ENCODE measurements at regions not wholly inside any gene's neighbourhood (a gene's known extent, or its start where the extent isn't known, plus 50 kb on each side); places are given as distances from the start of the nearest gene placed in this dataset.

DNA sequence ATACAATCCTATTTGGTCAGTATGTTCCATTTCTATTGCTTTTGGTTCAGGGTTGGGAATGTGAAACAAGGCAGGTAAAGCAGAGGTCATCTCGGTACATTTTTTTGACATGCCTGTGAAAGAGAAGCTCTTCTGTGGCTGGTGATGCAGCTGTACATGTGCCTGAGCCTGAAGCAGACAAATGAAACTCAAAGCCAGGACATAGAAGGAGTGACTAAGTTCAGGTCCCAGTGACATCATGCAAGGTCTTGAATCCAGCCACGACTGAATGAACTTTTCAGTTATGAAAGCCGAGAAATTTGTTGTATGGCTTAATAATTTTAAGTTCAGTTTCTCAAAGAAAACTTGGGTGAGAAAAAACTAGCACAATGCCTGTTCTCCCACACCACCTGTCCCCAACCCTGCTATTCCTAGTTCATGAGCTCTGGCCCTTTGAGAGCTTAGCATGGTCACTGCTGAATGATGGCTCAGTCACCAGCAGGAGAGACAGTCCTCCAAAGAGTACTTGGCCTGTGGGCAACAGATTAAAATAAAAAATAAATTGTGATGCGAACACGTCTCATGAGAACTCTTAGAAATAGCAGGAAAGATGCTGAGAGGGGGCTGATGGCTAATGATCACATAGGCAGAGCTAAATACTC is 600.2 kb upstream of the GRM7 start:
- H3K36me3 Mint-ChIP-seq (ENCODE audit: low read depth) = no peaks in the 10 kb centered on the region
- ATAC-seq = no peak
- DNase-seq = no peak
- H3K27me3 Mint-ChIP-seq (ENCODE audit: low read depth) = no peaks in the 10 kb centered on the region
- ChIA-PET CTCF (no interaction called here), POLR2A (no interaction called here)
- H3K4me3 Mint-ChIP-seq = no peak overlapping the region
- no peak overlapping the region for H3K27ac Mint-ChIP-seq
- no peaks in the 10 kb centered on the region for H3K4me1 Mint-ChIP-seq (ENCODE audit: low read depth)
- H3K9me3 Mint-ChIP-seq (ENCODE audit: insufficient read depth) = peaks cover 5% of the 10 kb centered on the region

DNA sequence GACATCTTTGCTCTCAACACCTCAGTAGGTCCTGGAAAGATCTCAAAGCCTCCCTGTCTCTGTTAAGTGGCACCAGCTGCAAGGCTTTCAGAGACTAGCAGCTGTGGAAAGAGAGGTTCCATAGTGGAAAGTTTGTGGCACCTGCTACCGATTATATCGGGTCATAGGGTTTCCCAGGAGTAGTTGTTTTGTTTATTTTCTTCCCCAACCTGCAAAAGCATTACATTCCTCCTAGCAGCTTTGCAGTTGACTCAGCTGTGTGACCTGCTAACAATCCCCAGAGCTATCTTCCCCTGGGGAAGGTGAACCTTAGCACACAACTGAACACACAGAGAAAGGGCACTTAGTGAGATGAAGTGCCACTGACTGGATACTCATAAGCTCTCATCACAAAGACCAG is 598.9 kb upstream of the GRM7 start:
- no peaks in the 10 kb centered on the region for H3K27me3 Mint-ChIP-seq (ENCODE audit: low read depth)
- peaks cover 8% of the 10 kb centered on the region for H3K9me3 Mint-ChIP-seq (ENCODE audit: insufficient read depth)
- H3K4me1 Mint-ChIP-seq (ENCODE audit: low read depth) = no peaks in the 10 kb centered on the region
- no peak overlapping the region for H3K4me3 Mint-ChIP-seq
- DNase-seq = no peak
- no peaks in the 10 kb centered on the region for H3K36me3 Mint-ChIP-seq (ENCODE audit: low read depth)
- no peak overlapping the region for H3K27ac Mint-ChIP-seq
- POLR2A ChIA-PET = no interaction called here
- ATAC-seq = no peak
- CTCF ChIA-PET = no interaction called here

DNA sequence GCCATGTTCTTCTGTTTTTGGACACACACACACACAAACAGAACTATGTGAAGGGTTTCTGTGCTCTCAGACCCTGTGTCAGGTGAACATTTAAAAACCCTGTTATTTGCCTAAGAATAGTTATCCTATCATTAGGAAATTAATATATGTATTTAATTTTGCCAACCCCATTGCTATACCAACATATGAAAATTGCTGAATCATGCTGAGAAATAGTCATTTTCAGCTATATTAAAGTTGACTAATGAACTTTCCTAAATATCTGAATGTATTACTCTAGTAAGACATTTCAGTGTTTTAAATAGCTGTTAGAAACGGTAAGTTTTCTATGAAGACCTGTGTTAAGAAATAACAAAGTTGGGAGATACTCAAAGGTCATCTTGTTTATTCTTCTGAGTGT is 596.9 kb upstream of the GRM7 start:
- POLR2A ChIA-PET = no interaction called here
- CTCF ChIA-PET = no interaction called here
- H3K4me1 Mint-ChIP-seq (ENCODE audit: low read depth) = no peaks in the 10 kb centered on the region
- H3K27me3 Mint-ChIP-seq (ENCODE audit: low read depth) = no peaks in the 10 kb centered on the region
- no peak for DNase-seq
- H3K9me3 Mint-ChIP-seq (ENCODE audit: insufficient read depth) = peaks cover 8% of the 10 kb centered on the region
- ATAC-seq = no peak
- no peak overlapping the region for H3K4me3 Mint-ChIP-seq
- no peaks in the 10 kb centered on the region for H3K36me3 Mint-ChIP-seq (ENCODE audit: low read depth)
- no peak overlapping the region for H3K27ac Mint-ChIP-seq

DNA sequence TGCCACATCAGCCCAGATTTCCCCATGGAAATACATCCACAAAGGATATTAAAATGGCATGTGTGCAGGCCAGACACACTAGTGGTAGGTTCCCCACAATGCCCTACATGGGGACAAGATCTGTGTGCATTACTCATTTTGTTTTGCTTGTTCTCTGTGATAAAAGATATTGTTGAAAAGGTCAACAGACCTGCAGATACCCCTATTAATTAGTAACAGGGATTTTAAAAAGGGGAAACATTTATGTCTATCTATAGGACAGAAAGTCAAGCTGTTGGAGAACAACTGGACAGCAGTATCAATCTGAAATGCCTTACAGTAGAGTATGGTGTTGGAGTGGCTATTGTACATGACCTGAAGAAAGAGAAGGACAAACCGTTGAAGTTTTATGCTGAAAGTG is 596.0 kb upstream of the GRM7 start:
- Mint-ChIP-seq H3K4me1 (ENCODE audit: low read depth) (no peaks in the 10 kb centered on the region), H3K27ac (no peak overlapping the region), H3K4me3 (no peak overlapping the region), H3K36me3 (ENCODE audit: low read depth) (no peaks in the 10 kb centered on the region), H3K9me3 (ENCODE audit: insufficient read depth) (peaks cover 11% of the 10 kb centered on the region), H3K27me3 (ENCODE audit: low read depth) (no peaks in the 10 kb centered on the region)
- ChIA-PET CTCF (no interaction called here), POLR2A (no interaction called here)
- DNase-seq (no peak), ATAC-seq (no peak)

DNA sequence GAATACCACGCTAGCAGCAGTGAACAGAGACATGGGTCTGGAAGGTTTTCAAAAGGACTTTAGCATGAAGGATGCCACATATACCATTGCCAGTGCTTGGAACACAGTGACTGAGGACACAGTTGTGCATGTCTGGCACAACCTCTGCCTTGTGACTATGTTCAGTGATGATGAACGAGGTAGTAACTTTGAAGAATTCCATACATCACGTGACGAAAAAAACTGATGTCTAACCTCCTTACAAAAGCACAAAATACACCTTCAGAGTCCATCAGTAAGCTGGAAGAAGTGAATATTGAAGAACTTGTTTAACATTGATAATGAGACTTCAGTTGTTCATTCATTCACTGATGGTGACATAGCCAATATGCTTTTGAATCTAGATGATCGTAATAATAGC is 594.8 kb upstream of the GRM7 start:
- DNase-seq = no peak
- CTCF ChIA-PET = no interaction called here
- no peak for ATAC-seq
- Mint-ChIP-seq H3K36me3 (ENCODE audit: low read depth) (no peaks in the 10 kb centered on the region), H3K4me1 (ENCODE audit: low read depth) (no peaks in the 10 kb centered on the region), H3K4me3 (no peak overlapping the region), H3K27ac (no peak overlapping the region), H3K9me3 (ENCODE audit: insufficient read depth) (peaks cover 16% of the 10 kb centered on the region), H3K27me3 (ENCODE audit: low read depth) (no peaks in the 10 kb centered on the region)
- POLR2A ChIA-PET = no interaction called here

DNA sequence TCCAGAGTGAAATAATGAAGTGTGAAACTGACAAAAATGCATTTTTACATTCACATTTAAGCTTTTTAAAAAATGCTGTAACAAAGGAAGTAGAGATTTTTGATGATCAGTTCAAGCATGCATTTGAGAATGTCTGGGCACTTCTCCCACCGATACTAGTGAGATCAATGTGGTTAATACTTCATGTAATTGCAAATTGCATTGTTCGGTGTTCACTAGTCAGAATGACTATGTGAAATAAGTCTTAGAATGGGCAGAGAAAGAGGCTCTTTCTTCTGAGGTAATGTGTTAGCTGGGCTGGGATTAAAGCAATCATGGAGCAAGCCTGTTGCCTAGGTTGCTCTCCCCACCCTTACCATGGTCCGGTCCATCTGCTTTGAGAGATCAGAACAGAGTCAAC is 587.0 kb upstream of the GRM7 start:
- ChIA-PET POLR2A (no interaction called here), CTCF (no interaction called here)
- no peak overlapping the region for H3K4me3 Mint-ChIP-seq
- H3K9me3 Mint-ChIP-seq (ENCODE audit: insufficient read depth) = peaks cover 8% of the 10 kb centered on the region
- H3K27ac Mint-ChIP-seq = no peak overlapping the region
- no peaks in the 10 kb centered on the region for H3K36me3 Mint-ChIP-seq (ENCODE audit: low read depth)
- no peak for DNase-seq
- no peak for ATAC-seq
- no peaks in the 10 kb centered on the region for H3K27me3 Mint-ChIP-seq (ENCODE audit: low read depth)
- no peaks in the 10 kb centered on the region for H3K4me1 Mint-ChIP-seq (ENCODE audit: low read depth)

DNA sequence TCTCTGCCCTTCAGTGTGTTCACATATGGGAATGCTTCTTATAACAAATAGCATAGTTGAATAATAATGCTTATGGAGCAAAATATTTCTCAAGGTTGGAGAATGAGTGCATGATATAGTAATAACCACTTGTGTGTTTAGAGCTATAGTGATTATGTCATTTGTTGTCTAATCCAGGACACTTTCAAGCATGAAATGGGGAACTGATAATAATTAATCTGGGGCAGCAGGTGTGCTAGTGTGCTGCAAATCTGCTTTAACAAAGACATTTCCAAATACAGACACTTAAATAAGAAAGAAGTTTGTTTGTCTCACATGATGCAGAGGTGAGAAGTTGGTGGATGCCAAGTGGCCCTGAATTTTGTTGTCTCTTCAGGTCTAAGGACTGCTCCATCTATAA is 579.3 kb upstream of the GRM7 start:
- peaks cover 28% of the 10 kb centered on the region for H3K9me3 Mint-ChIP-seq (ENCODE audit: insufficient read depth)

DNA sequence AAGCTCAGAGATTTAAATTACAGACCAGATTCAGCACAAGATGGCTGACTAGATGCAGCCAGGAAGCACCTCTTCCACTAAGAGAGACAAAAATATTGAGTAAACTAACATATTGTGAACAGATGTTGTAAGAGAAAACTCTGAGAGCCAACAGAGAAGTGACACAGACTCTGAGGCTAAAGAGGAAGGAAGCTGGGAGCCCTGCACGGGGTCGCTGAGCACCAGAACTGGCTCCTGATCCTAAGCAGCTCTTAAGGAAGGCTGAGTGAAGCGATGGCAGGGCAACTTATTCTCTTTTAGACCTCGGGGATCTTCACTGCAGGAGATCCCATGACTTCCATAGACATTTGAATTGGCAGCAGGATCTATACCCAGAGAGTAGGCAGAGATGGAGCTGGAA is 578.0 kb upstream of the GRM7 start:
- ATAC-seq = no peak
- H3K9me3 Mint-ChIP-seq (ENCODE audit: insufficient read depth) = peaks cover 28% of the 10 kb centered on the region
- no peak for DNase-seq
- H3K4me1 Mint-ChIP-seq (ENCODE audit: low read depth) = no peaks in the 10 kb centered on the region
- no peak overlapping the region for H3K27ac Mint-ChIP-seq
- no peaks in the 10 kb centered on the region for H3K36me3 Mint-ChIP-seq (ENCODE audit: low read depth)
- no peaks in the 10 kb centered on the region for H3K27me3 Mint-ChIP-seq (ENCODE audit: low read depth)
- ChIA-PET CTCF (no interaction called here), POLR2A (no interaction called here)
- H3K4me3 Mint-ChIP-seq = no peak overlapping the region

More for the DNA sequence above, 579.3 kb upstream of the GRM7 start:
- Mint-ChIP-seq H3K4me1 (ENCODE audit: low read depth) (no peaks in the 10 kb centered on the region), H3K4me3 (no peak overlapping the region), H3K36me3 (ENCODE audit: low read depth) (no peaks in the 10 kb centered on the region), H3K27ac (no peak overlapping the region), H3K27me3 (ENCODE audit: low read depth) (no peaks in the 10 kb centered on the region)
- no peak for DNase-seq
- ChIA-PET CTCF (no interaction called here), POLR2A (no interaction called here)
- ATAC-seq = no peak

DNA sequence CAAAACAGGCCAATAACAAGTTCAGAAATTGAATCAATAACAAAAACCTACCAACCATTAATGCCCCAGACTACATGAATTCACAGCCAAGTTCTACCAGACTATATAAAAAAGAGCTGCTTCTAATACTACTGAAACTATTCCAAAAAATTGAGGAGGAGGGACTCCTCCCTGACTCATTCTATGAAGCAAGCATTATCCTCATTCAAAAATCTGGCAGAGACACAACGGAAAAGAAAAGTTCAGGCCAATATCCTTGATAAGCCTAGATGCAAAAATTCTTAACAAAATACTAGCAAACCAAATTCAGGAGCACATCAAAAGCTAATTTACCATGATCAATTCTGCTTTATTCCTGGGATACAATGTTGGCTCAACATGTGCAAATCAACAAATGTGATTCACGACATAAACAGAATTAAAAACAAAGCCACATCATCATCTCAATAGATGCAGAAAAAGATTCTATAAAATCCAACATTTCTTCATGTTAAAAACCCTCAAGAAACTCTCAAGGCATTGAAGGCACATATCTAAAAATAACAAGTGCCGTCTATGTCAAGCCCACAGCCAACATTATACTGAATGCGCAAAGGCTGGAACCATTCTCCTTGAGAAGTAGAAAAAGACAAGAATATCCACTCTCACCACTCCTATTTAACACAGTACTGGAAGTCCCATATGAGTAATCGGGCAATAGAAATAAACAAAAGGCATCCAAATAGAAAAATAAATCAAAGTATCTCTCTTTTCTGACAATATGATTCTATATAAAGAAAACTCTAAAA is 573.6 kb upstream of the GRM7 start:
- H3K4me1 Mint-ChIP-seq (ENCODE audit: low read depth) = no peaks in the 10 kb centered on the region
- DNase-seq = no peak
- no peak for ATAC-seq
- no peaks in the 10 kb centered on the region for H3K27me3 Mint-ChIP-seq (ENCODE audit: low read depth)
- H3K9me3 Mint-ChIP-seq (ENCODE audit: insufficient read depth) = peaks cover 20% of the 10 kb centered on the region
- no peak overlapping the region for H3K4me3 Mint-ChIP-seq
- H3K36me3 Mint-ChIP-seq (ENCODE audit: low read depth) = no peaks in the 10 kb centered on the region
- H3K27ac Mint-ChIP-seq = no peak overlapping the region
- CTCF ChIA-PET = no interaction called here
- POLR2A ChIA-PET = no interaction called here

DNA sequence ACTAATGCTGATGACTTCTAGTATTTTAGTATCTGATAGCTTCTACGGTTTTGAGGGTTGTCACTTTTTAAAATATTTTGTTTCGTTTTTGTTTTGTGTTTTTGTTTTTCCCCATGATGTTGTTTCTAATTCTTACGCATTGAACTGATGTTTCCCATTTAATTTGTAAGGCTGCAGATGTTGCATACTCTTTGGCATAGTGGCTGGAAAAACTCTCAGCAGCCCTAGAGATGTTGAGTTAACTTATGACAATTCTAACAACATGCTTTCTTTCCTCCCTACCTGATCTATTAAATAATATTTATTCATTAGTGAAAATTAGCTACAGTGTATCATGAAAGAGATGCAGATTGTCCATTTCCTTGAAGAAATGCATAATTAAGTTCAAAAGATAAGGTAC is 559.3 kb upstream of the GRM7 start:
- POLR2A ChIA-PET = no interaction called here
- H3K9me3 Mint-ChIP-seq (ENCODE audit: insufficient read depth) = peaks cover 24% of the 10 kb centered on the region
- no peak overlapping the region for H3K4me3 Mint-ChIP-seq
- no peak for ATAC-seq
- H3K27me3 Mint-ChIP-seq (ENCODE audit: low read depth) = no peaks in the 10 kb centered on the region
- CTCF ChIA-PET = no interaction called here
- no peaks in the 10 kb centered on the region for H3K4me1 Mint-ChIP-seq (ENCODE audit: low read depth)
- no peak for DNase-seq
- no peaks in the 10 kb centered on the region for H3K36me3 Mint-ChIP-seq (ENCODE audit: low read depth)
- H3K27ac Mint-ChIP-seq = no peak overlapping the region

DNA sequence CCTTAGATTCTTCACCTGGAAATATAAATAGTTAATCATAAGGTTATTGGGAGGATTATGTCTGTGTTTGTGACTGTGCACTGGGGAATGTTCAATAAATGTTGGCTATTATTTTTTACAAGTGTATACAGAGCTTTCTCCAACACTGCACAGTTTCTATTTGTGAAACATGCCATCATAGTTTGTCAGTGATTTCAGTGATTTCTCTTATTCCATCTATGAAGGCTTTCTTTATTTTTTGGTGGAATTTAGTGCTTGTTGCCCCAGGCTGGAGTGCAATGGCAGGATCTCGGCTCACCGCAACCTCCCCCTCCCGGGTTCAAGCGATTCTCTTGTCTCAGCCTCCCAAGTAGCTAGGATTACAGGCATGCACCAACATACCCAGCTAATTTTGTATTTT is 545.0 kb upstream of the GRM7 start:
- Mint-ChIP-seq H3K4me1 (ENCODE audit: low read depth) (no peaks in the 10 kb centered on the region), H3K9me3 (ENCODE audit: insufficient read depth) (peaks cover 6% of the 10 kb centered on the region), H3K27ac (no peak overlapping the region), H3K4me3 (no peak overlapping the region), H3K36me3 (ENCODE audit: low read depth) (no peaks in the 10 kb centered on the region), H3K27me3 (ENCODE audit: low read depth) (no peaks in the 10 kb centered on the region)
- ATAC-seq = no peak
- ChIA-PET POLR2A (no interaction called here), CTCF (no interaction called here)
- DNase-seq = no peak

DNA sequence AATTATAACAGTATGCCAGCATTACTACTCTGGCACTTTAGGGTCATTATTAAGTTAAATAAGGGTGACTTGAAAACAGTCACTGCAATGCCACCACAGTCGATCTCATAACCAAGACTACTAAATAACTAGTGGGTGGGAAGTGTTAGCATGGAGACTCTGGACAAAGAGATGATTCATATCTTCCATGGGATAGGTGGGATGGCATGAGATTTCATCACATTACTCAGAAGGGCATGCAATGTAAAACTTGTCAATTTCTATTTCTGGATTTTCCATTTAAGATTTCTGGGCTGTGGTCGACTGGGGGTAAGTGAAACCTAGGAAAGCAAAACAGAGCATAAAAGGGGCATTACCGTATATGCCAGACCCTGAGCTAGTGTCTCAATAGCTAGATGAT is 538.9 kb upstream of the GRM7 start:
- Mint-ChIP-seq H3K27ac (no peak overlapping the region), H3K27me3 (ENCODE audit: low read depth) (no peaks in the 10 kb centered on the region), H3K36me3 (ENCODE audit: low read depth) (no peaks in the 10 kb centered on the region), H3K4me1 (ENCODE audit: low read depth) (no peaks in the 10 kb centered on the region), H3K4me3 (no peak overlapping the region), H3K9me3 (ENCODE audit: insufficient read depth) (no peaks in the 10 kb centered on the region)
- ATAC-seq = no peak
- DNase-seq = no peak
- ChIA-PET POLR2A (no interaction called here), CTCF (no interaction called here)

DNA sequence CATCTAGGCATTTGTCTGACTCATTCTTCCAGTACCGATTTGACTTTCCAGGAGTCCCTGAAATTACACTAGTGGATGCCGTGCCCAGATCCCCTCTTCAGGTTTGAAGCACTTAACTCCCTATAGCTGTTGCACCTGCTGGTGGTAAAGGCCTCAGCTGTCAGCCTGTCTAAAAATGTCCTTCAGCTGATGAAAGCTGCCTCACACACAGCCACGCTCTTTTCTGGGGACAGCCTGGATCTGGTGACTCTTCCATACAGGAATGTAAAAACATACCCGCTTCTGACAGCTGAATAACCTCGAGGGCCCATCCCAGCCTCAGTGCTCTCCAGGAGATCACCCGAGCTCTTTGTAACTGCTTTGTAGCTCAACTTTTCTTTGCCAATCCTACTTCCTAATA is 534.1 kb upstream of the GRM7 start:
- H3K4me1 Mint-ChIP-seq (ENCODE audit: low read depth) = no peaks in the 10 kb centered on the region
- ChIA-PET POLR2A (no interaction called here), CTCF (no interaction called here)
- H3K36me3 Mint-ChIP-seq (ENCODE audit: low read depth) = no peaks in the 10 kb centered on the region
- no peak for DNase-seq
- no peaks in the 10 kb centered on the region for H3K9me3 Mint-ChIP-seq (ENCODE audit: insufficient read depth)
- H3K4me3 Mint-ChIP-seq = no peak overlapping the region
- no peak for ATAC-seq
- H3K27me3 Mint-ChIP-seq (ENCODE audit: low read depth) = no peaks in the 10 kb centered on the region
- H3K27ac Mint-ChIP-seq = no peak overlapping the region
